ENCODE measurements at regions not wholly inside any gene's neighbourhood (a gene's known extent, or its start where the extent isn't known, plus 50 kb on each side); places are given as distances from the start of the nearest gene placed in this dataset.
"Not testable (repeated sequence)": the region's sequence is repeated elsewhere in the genome, so short reads cannot be mapped to it uniquely, and the experiment has no call there.

- DNase-seq: no peak
These were observed 597.9 kb downstream of the PDCD6IP start for GRCh38 chr3:34396288-34396687.

GRCh38 chr3:34396956-34397355 lies 598.5 kb downstream of the PDCD6IP start:
- no peak for DNase-seq

DNA sequence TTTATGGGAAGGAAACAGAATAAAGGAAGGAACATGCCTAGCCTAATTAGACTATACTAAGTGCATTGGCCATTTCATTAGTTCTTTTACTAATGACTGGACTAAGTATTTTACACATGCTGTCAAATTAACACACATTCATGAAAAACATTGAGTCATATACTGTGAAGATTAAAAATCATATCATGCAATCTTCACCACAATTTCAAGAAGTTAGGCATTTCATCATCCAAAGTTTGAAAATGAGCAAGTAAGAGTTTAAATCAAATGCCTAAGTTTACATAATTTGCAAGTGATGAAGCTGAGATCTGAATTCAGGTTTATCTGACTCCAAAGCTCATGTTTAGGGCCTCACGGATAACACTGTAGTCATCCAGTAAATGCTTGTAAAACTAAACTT lies 601.0 kb downstream of the PDCD6IP start:
- no peak for DNase-seq

DNA sequence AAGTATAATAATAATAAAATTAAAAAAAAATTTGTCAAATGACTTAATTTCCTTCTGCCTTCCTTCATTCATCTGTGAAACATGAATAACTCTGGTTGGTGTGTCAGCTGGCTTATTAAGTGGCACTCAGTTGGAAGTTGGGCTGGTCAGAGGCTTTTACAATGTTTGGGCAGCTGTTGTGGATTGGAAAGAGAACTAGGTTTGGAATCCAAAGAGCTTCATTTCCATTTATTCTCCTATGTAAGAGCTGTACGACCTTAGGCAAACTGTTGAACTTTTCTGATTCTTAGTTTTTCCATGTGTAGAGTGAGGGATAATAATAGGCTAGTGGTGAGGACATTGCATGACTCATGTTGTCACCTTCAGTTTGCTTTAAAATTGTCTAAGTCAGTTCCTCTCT lies 606.7 kb downstream of the PDCD6IP start:
- no peak for DNase-seq

GRCh38 chr3:34407281-34407680 lies 608.9 kb downstream of the PDCD6IP start:
- no peak for DNase-seq

GRCh38 chr3:34408088-34408487 lies 609.7 kb downstream of the PDCD6IP start:
- DNase-seq: no peak

DNA sequence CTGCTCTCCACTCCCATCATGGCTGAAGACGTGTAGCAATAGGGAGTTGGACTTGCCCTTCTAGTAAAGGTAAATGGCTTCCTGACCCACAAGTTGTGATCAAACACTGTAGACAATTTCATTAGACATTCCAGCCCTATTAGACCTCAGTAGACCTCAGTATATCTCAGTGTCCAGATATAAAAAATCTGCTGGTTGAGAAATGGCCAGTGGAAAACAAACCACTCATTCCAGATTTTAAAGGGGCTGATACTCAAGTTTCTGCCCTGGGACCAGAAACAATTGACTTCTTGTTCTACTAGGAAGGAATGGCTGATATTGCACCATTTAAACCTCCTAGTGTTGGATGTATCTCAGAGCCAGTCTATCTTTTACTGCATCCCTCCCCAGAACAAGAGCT lies 613.2 kb downstream of the PDCD6IP start:
- DNase-seq: no peak

GRCh38 chr3:34419801-34420200 lies 621.4 kb downstream of the PDCD6IP start:
- DNase-seq: no peak

GRCh38 chr3:34421762-34422161 lies 623.3 kb downstream of the PDCD6IP start:
- no peak for DNase-seq

GRCh38 chr3:34439796-34440195 lies 641.4 kb downstream of the PDCD6IP start:
- DNase-seq: no peak

DNA sequence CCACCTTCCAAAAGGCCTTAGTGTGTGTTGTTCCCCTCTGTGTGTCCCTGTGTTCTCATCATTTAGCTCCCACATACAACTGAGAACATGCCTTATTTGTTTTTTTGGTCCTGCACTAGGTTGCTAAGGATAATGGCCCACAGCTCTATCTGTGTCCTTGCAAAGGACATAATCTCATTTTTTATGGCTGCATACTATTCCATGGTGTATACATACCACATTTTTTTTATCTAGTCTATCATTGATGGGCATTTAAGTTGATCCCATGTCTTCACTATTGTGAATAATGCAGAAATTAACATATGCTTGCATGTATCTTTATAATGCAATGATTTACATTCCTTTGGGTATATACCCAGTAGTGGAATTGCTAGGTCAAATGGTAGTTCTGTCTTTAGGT lies 645.7 kb downstream of the PDCD6IP start:
- DNase-seq: no peak

DNA sequence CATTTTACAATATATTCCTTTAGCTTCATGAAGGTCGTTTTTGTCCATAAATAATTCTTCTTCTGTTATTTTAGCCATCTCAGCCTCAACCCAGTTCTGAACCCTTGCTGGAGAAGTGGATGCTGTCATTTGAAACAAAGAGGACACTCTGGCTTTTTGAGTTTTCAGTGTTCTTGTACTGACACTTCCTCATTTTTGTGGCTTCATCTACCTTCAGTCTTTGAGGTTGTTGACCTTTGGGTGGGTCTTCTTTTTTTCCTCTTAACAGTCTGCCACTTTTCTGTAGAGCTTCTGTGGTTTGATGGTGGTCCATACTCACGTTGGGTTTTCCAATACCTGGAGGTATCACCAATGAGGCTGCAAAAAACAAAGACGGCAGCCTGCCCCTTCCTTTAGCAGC lies 650.9 kb downstream of the PDCD6IP start:
- no peak for DNase-seq

GRCh38 chr3:34463414-34463813 lies 665.0 kb downstream of the PDCD6IP start:
- no peak for DNase-seq

DNA sequence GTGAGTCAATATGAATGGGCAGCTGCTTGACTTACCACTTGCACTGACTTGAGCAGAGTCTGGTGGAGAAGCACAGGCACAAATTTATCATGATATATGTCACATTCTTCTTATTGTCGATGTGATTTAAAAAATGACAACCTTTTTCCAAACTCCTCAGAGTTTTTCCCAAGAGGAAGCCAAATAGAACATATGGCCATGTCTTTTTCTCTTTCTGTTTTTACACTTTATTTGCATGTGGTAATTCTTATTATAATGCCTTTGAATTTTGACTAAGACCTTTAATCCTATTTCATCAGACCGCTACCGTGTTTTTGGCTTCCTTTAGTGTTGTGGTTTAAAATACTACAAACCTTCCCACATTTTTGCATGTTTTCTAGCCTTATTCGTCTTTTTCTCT lies 666.2 kb downstream of the PDCD6IP start:
- DNase-seq: no peak

GRCh38 chr3:34475851-34476250 lies 677.4 kb downstream of the PDCD6IP start:
- no peak for DNase-seq

GRCh38 chr3:34483311-34483887 lies 685.0 kb downstream of the PDCD6IP start:
- DNase-seq: no peak

GRCh38 chr3:34504366-34504765 lies 705.9 kb downstream of the PDCD6IP start:
- DNase-seq: no peak

DNA sequence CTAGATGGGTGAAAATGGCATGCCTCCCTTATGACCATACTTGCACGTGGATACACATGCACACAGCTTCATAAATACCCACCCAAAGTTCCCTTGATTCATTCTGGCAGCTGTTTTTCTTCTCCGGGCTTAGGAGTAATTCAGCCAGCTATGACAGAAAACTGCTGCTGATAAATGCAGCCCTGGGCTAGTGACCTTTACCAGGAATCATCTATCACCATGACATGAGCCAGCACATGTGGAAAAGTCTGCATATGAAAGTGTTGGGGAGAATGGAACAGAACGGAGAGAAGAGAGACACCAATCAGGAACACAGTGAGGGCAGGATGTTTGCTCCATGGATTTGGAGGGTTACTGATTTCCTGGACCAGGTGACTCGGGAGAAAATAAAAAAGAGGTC lies 706.3 kb downstream of the PDCD6IP start:
- DNase-seq: no peak

DNA sequence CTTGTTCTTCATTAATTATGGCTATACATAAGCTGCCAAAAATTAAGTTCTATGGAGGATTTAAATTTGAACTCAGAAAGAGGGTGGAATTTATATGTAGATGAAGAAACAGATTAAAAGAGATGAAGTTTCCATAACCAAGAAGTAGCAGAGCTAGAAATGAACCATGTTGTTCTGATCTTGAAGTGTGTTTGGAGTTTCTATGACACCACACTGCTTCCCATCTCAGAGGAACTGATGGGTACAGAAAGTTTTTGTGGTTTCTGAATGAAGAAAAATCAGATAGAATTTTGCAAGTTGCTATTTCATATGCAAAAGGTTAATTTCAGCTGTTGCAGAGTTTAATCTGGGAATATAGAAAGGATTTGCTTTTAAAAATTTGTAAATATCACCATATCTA lies 710.3 kb downstream of the PDCD6IP start:
- no peak for DNase-seq

- no peak for DNase-seq
These were observed 713.5 kb downstream of the PDCD6IP start for GRCh38 chr3:34511891-34512290.

DNA sequence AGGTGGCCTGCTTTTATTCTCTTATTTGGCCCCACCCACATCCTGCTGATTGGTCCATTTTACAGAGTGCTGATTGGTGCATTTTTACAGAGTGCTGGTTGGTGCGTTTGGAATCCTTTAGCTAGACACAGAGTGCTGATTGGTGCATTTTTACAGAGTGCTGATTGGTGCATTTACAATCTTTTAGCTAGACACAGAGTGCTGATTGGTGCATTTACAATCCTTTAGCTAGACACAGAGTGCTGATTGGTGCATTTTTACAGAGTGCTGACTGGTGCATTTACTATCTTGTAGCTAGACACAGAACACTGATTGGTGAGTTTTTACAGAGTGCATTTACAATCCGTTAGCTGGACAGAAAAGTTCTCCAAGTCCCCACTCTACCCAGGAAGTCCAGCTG lies 720.6 kb downstream of the PDCD6IP start:
- not testable (repeated sequence) for DNase-seq

DNA sequence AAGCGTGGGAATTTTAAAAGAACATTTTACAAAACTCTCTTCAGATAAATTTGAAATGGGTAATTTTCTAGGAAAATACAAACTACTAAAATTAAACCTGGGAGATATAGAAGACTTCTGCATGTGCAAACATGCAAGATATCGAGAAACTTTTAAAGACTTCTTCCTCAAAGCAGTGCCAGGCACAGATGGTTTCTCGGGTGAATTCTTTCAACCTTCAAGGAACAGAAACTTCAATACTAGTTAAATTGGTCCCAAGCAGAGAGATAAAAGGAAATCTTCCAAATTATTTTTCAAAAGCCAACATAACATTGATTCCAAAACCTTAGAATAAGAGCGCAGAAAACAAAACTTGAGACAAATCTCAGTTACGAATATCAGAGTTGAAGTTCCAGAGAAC lies 732.7 kb downstream of the PDCD6IP start:
- DNase-seq: no peak

- no peak for DNase-seq
These were observed 735.0 kb downstream of the PDCD6IP start for GRCh38 chr3:34533451-34533850.

GRCh38 chr3:34534013-34534412 lies 735.6 kb downstream of the PDCD6IP start:
- no peak for DNase-seq

DNA sequence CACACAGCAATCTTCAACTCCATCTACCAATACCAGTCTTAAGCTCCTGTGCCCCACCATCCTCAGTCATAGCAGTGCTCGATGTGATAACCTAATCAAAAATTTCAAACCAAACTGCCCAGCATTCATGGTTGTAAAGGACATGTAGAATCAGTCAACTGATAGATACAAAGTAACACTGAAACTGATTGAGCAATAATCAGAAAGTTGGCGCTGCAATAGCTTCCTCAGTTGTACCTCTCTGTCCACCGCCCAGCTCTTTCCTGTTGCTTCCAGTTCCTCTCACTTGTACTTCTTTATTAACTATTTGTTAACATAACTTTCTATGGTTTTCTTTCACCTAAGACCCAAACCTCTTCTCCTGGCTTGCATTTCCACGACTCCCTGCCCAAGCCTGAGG lies 745.7 kb downstream of the PDCD6IP start:
- no peak for DNase-seq
